Stimulated activated memory B cell treated with anti-CD40 and anti-IgM and Interleukin-4, amounts not matched to agents 10 μg/mL and 1 μg/mL and 100 μg/mL, for 72 hours (primary cell): ENCODE measurements at regions not wholly inside any gene's neighbourhood (a gene's known extent, or its start where the extent isn't known, plus 50 kb on each side); places are given as distances from the start of the nearest gene placed in this dataset.

Experiments
- ATAC-seq: fragments of 150-1000 bp; cut with Tn5 transposase; 2 replicates; pipeline ENCODE4 v1.10.0; 2021
- H3K27ac Mint-ChIP-seq: one replicate; pipeline ENCODE4 v1.8.0; 2022; ENCODE audit warnings: mild to moderate bottlenecking, mixed read lengths
- H3K27me3 Mint-ChIP-seq: one replicate; pipeline ENCODE4 v1.8.0; 2022; ENCODE audit warnings: mixed read lengths
- H3K36me3 Mint-ChIP-seq: one replicate; pipeline ENCODE4 v1.8.0; 2022; ENCODE audit warnings: mixed read lengths
- H3K4me1 Mint-ChIP-seq: one replicate; pipeline ENCODE4 v1.8.0; 2022; ENCODE audit warnings: mixed read lengths
- H3K4me3 Mint-ChIP-seq: one replicate; pipeline ENCODE4 v1.8.0; 2022; ENCODE audit warnings: mild to moderate bottlenecking, moderate library complexity, mixed read lengths
- H3K9me3 Mint-ChIP-seq: one replicate; pipeline ENCODE4 v1.8.0; 2022; ENCODE audit warnings: mixed read lengths

DNA sequence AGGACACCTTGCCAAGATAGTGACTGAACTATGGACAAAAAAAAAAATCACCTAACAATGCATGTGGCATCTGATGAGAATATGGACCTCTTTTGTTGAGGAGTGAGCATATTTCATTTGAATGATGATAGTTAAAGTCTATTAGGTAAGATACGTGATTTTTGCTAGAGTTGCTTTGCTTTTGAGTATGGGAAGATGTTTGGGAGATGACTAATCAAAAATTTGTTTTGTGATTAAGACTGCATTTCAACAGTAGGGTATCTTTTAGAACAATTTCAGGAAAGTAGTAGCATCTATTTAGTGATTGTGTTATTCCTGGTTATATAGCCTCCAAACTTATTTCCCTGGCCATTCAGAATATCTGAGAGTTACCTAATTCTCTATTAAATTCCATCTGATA is 878.6 kb upstream of the CITED2 start:
- Mint-ChIP-seq H3K27me3 (no peaks in the 10 kb centered on the region), H3K4me3 (no peak overlapping the region), H3K9me3 (no peaks in the 10 kb centered on the region), H3K36me3 (no peaks in the 10 kb centered on the region), H3K27ac (no peak overlapping the region), H3K4me1 (no peaks in the 10 kb centered on the region)
- ATAC-seq = no peak

DNA sequence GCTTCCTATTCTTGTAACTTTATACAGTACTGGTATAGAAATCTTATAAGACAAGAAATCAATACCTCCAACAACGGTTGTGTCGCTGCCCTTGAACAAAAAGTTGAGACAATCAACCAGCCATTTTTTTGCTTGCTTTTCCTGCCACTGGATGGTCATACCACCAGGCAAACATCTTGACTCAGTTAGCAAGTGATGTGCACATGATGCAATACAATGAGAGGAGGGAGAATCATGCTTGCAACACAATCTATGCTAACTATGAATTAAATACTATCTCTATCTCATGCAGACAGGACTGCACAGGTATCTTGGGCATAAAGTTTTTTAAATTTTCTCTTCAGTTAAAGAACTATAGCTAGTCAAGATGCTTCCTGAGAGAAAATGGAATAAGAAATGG is 877.7 kb upstream of the CITED2 start:
- Mint-ChIP-seq H3K27ac (no peak overlapping the region), H3K4me1 (no peaks in the 10 kb centered on the region), H3K9me3 (no peaks in the 10 kb centered on the region), H3K4me3 (no peak overlapping the region), H3K36me3 (no peaks in the 10 kb centered on the region), H3K27me3 (no peaks in the 10 kb centered on the region)
- ATAC-seq = no peak

DNA sequence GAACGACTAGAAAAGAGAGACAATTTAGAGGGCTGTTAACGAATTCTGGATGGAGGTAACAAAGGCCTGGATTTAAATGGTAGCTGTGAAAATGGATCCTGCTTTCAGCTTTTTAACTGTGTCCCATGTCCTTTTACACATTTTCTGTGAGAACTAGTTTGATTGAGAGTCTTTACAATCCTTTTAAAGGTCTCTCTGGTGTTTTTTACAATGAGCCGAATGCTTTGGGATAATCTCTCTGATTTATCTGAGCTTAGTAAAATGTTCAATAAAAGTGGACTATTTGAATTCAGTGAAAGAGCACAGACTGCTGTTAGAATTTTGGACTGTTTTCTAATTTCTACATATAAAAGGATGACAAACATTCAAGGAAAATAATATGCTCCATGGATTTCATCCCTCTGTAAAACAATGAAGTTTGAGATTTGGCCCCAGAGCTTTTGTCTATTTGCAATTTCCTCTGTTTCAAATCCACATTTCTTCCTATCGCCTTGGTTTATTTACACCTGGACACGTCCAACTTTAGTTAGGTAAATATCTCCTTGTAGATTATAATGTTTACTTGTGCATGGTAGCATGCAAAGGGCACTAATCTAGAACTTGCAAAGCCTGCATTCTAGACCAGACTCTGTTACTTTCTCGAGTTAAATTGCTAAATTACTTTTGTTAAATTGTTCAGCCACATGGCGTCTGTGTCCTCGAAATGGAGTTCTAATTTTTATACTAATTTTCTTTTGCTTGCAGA is 871.0 kb upstream of the CITED2 start:
- Mint-ChIP-seq H3K27ac (no peak overlapping the region), H3K4me3 (no peak overlapping the region), H3K4me1 (no peaks in the 10 kb centered on the region), H3K27me3 (no peaks in the 10 kb centered on the region), H3K36me3 (no peaks in the 10 kb centered on the region), H3K9me3 (no peaks in the 10 kb centered on the region)
- no peak for ATAC-seq

DNA sequence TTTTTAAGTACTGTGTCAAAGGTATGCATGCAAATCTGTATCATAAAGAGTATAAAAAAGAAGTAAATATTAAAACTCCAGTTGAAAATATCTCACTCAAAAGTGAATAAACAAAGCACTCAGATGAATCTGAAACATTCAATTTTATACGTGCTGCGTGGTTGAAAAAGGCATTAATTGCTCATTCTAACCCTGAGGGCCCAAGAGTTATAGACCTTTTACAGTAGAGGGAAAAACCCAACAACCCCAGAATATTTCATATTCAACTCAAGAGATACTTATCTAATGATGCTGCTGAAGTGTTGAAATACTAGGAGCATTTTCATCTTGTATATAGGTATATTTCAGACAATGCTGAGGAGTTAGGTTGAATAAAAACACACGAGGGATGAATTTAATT is 862.8 kb upstream of the CITED2 start:
- Mint-ChIP-seq H3K27ac (no peak overlapping the region), H3K4me1 (no peaks in the 10 kb centered on the region)
- no peak for ATAC-seq

DNA sequence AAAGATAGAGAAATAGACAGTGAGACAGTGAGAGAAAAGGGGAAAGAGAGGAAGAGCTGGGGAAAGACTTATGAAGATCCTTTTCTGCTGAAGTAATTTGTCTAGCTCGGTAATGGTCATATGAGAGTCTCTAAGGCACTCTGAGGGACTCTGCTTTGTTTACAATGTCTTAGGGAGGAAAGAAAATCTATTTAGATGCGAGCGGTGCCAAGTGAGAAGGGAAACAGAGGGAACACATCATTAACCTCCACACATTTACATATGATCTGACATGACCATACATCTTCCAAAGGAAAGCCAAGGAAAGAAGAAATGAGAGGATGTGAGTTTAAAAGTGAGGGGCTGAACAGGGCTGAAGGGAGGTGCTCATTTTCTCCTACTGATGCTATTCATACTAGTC is 862.3 kb upstream of the CITED2 start:
- Mint-ChIP-seq H3K27me3 (no peaks in the 10 kb centered on the region), H3K9me3 (peaks cover 15% of the 10 kb centered on the region), H3K27ac (no peak overlapping the region)

More for the DNA sequence above, 862.8 kb upstream of the CITED2 start:
- no peak overlapping the region for H3K4me3 Mint-ChIP-seq
- H3K27me3 Mint-ChIP-seq = no peaks in the 10 kb centered on the region
- no peaks in the 10 kb centered on the region for H3K36me3 Mint-ChIP-seq
- H3K9me3 Mint-ChIP-seq = peaks cover 11% of the 10 kb centered on the region

DNA sequence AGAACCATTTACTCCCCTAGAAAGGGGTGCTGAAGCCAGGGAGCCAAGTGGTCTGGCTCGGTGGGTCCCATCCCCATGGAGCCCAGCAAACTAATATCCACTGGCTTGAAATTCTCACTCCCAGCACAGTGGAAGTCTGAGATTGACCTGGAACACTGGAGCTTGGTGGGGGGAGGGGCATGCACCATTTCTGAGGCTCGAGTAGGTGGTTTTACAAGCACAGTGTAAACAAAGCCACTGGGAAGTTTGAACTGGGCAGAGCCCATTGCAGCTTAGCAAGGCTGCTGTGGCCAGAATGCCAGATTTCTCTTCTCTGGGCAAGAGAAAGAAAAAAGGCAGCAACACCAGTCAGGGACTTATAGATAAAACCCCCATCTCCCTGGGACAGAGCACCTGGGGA is 855.8 kb upstream of the CITED2 start:
- Mint-ChIP-seq H3K4me3 (no peak overlapping the region), H3K36me3 (no peaks in the 10 kb centered on the region), H3K9me3 (peaks cover 20% of the 10 kb centered on the region), H3K27ac (no peak overlapping the region), H3K4me1 (no peaks in the 10 kb centered on the region), H3K27me3 (no peaks in the 10 kb centered on the region)
- ATAC-seq = no peak

More for the DNA sequence above, 862.3 kb upstream of the CITED2 start:
- H3K36me3 Mint-ChIP-seq = no peaks in the 10 kb centered on the region
- no peak overlapping the region for H3K4me3 Mint-ChIP-seq
- ATAC-seq = no peak
- H3K4me1 Mint-ChIP-seq = no peaks in the 10 kb centered on the region

DNA sequence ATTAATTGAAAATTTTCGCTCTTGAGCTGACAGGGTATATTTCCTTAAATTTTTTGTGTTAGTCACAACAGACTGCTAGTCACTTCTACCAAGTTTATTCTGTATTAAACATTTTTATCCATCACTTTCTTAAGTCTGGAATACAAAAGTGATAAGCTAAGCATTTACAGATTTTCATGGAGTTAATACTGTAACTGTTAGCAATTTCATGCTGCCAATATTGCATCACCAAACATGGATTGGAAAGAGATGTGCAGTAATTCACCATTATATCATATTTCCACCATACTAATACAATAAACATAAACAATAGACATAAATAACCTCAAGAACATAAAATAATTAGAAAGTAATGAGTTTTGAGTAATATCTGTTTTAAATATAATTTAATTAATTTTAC is 854.0 kb upstream of the CITED2 start:
- Mint-ChIP-seq H3K36me3 (no peaks in the 10 kb centered on the region), H3K27ac (no peak overlapping the region), H3K27me3 (no peaks in the 10 kb centered on the region), H3K9me3 (peaks cover 14% of the 10 kb centered on the region), H3K4me3 (no peak overlapping the region), H3K4me1 (no peaks in the 10 kb centered on the region)
- ATAC-seq = no peak

DNA sequence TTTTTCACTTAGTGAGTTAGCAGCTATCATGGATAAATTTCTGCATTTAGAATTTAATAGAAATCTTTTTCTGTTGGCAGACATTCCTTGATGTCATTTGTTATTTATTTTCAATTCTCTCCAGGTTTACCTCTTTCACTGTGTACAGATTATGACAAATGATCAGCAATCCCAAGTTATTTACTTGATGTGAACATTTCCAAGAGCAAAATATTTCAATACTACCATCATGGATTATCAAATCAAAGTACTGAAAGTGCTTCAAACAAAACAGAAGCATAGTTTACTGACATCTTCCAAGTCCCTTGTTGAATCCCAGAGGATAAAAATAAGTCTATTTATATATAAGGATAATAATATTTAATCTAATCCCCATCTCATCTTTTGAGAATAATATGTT is 852.2 kb upstream of the CITED2 start:
- no peaks in the 10 kb centered on the region for H3K36me3 Mint-ChIP-seq
- H3K27ac Mint-ChIP-seq = no peak overlapping the region
- no peak overlapping the region for H3K4me3 Mint-ChIP-seq
- H3K27me3 Mint-ChIP-seq = no peaks in the 10 kb centered on the region
- H3K9me3 Mint-ChIP-seq = peaks cover 5% of the 10 kb centered on the region
- ATAC-seq = no peak
- no peaks in the 10 kb centered on the region for H3K4me1 Mint-ChIP-seq

DNA sequence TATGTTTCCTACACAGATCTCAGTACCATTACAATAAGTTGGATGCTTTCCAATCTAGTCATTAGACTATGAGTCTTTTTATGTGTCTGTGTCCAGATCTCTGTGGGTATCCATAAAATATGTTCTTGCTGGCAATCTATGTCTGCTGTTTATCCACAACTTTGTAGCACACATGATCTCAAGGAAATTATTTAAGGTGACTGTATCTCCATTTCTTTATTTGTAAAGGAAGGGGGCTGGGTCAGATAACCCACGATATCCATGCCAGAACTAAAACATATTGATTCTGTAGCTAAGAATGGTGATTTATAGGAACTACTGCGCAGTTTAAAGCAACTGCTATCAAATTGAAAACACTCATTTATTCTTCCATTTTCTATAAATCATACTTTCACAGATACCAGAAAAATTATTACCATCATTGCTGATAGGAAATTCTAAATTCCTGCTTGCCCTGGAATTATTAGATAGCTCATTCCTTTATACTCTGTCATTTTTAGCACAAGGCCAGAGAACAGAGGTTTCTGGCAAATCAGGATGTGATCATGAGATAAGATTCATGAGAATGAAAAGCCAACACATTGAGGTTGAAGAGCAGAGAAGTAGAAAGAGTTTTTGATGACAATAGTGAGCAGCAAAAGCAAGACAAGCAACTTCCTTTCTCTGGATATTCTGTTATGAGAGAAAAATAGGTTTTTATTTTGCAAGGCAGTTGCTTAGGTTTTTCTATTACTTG is 851.4 kb upstream of the CITED2 start:
- ATAC-seq = no peak
- H3K4me1 Mint-ChIP-seq = no peaks in the 10 kb centered on the region
- H3K27me3 Mint-ChIP-seq = no peaks in the 10 kb centered on the region
- no peaks in the 10 kb centered on the region for H3K9me3 Mint-ChIP-seq
- no peak overlapping the region for H3K27ac Mint-ChIP-seq
- H3K36me3 Mint-ChIP-seq = no peaks in the 10 kb centered on the region
- H3K4me3 Mint-ChIP-seq = no peak overlapping the region

DNA sequence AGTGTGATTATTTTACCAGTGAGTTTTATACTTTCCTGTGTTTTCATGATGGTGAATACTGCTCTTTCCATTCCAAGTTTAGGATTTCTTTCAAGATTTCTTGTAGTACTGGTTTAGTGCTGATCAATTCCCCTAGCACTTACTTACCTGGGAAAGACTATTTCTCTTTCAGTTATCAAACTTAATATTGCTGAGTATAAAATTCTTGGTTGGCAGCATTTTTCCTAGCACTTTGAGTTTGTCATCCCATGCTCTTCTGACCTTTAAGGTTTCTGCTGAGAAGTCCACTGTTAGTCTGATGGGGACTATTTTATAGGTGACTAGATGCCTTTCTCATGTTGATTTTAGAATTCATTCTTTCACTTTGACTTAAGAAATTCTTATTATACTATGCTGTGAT is 842.8 kb upstream of the CITED2 start:
- Mint-ChIP-seq H3K9me3 (peaks cover 13% of the 10 kb centered on the region), H3K4me1 (no peaks in the 10 kb centered on the region), H3K36me3 (no peaks in the 10 kb centered on the region), H3K27me3 (no peaks in the 10 kb centered on the region), H3K4me3 (no peak overlapping the region), H3K27ac (no peak overlapping the region)
- ATAC-seq = no peak

DNA sequence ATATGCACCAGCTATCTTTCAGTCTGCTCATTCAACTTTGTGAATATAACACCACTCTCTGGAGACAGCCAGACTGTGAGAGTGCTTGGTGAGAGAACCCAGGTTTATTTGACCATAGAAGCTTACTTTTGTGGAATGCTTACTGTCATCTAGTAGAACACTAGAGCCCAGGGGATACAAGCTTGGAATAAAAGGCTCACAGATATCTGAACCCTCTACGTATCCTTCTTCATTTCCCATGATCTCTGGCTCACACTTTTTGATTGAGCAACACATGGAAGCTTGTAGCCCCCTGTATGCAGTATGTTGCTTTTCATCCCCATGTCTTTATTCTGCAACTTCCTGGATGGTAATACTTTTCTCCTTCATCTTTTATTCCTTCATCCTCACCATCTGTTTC is 835.3 kb upstream of the CITED2 start:
- H3K4me1 Mint-ChIP-seq = no peaks in the 10 kb centered on the region
- no peaks in the 10 kb centered on the region for H3K36me3 Mint-ChIP-seq
- H3K27ac Mint-ChIP-seq = no peak overlapping the region
- ATAC-seq = no peak
- H3K4me3 Mint-ChIP-seq = no peak overlapping the region
- no peaks in the 10 kb centered on the region for H3K27me3 Mint-ChIP-seq
- no peaks in the 10 kb centered on the region for H3K9me3 Mint-ChIP-seq

DNA sequence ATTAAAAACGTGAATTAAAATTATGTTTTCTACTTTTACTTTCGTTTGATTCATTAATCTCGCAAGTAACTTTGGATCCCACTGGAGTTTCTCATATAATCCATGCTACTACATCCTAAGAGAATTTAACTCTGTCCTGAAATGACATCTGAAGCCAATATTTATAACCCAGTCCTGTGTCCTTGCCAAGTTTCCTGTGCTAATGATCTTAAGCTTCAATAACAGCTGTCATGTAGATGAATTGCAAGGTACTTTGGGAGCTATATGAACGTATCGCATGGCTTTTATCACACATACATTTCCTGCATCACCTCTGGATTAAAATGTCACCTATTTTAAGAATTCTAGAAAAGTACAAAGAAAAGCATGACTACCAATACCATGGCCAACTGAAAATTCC is 833.8 kb upstream of the CITED2 start:
- Mint-ChIP-seq H3K27me3 (no peaks in the 10 kb centered on the region), H3K27ac (no peak overlapping the region), H3K4me1 (no peaks in the 10 kb centered on the region), H3K36me3 (no peaks in the 10 kb centered on the region), H3K4me3 (no peak overlapping the region), H3K9me3 (no peaks in the 10 kb centered on the region)
- no peak for ATAC-seq

DNA sequence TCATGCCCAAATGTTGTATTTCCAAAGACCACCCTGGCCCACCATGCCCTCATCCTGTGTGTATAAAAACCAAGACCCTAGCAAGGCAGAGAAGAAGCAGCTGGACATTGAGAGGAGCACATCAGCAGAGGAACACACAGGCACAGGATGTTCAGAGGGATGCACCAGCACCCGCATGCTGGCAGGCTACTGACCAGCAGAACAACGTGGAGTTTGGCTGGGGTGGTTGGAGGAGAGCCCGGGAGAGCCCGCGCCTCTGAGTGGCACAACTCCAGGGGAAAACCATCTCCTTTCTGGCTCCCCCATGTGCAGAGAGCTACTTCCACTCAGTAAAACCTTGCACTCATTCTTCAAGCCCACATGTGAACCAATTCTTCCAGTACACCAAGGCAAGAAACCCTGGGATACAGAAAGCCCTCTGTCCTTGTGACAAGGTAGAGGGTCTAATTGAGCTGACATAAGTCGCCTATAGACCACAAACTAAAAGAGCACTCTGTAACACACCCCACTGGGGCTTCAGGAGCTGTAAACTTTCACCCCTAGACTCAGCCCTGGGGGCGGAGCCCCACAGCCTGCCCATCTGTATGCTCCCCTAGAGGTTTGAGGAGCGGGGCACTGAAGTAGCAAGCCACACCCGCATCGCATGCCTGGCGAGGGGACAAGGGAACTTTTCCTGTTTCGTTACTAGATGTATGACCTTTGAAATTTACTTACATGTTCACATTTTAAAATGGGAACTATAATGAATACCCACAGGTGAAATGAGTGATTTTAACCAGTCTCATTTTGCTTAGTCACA is 831.5 kb upstream of the CITED2 start:
- no peak overlapping the region for H3K4me3 Mint-ChIP-seq
- no peaks in the 10 kb centered on the region for H3K9me3 Mint-ChIP-seq
- H3K27ac Mint-ChIP-seq = no peak overlapping the region
- no peaks in the 10 kb centered on the region for H3K36me3 Mint-ChIP-seq
- no peak for ATAC-seq
- no peaks in the 10 kb centered on the region for H3K27me3 Mint-ChIP-seq
- H3K4me1 Mint-ChIP-seq = no peaks in the 10 kb centered on the region

DNA sequence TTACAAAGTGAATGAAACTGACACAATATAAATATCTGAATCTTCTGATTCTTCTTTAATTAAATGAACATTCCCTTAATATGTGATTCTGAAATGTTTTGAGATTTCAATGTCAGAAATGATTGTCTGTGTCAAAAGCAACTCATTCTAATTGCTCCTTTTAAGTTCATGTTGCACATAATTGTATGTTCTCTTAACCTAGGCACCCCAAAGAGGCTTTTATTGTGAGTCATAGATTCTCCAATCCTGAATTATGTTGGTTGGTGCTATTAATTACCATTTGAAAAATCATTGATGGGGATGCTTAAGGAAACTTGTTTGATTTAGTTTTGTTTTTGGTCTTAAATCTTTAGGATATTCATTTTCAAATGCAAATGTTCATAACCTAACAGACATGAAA is 829.7 kb upstream of the CITED2 start:
- H3K4me1 Mint-ChIP-seq = no peaks in the 10 kb centered on the region
- no peak overlapping the region for H3K4me3 Mint-ChIP-seq
- ATAC-seq = no peak
- H3K27me3 Mint-ChIP-seq = no peaks in the 10 kb centered on the region
- no peaks in the 10 kb centered on the region for H3K9me3 Mint-ChIP-seq
- H3K27ac Mint-ChIP-seq = no peak overlapping the region
- no peaks in the 10 kb centered on the region for H3K36me3 Mint-ChIP-seq

DNA sequence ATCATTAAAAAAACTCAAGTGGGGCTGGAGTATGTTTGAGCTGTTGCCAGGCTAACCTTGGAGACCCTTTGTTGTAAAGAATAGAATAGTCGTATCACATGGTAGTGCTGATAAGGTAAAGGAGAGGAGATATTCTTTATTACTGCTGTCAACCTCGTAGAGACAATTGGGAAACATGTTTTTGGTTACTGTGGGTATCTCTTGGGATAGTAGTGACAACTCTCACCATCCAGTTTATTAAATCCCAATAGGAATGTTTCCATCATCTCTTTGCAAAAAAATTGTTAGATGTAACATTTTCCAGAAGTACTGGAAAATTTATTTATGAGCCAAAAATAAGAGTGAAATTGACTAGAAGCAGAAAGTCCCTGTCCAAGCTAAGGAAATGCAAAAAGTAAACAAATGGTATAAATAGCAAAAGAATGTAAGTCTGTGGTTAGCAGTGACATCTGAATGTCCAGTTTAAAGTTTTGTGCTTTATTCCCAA is 829.3 kb upstream of the CITED2 start:
- H3K4me1 Mint-ChIP-seq = no peaks in the 10 kb centered on the region
- no peaks in the 10 kb centered on the region for H3K9me3 Mint-ChIP-seq
- no peak overlapping the region for H3K27ac Mint-ChIP-seq
- H3K4me3 Mint-ChIP-seq = no peak overlapping the region
- no peak for ATAC-seq
- no peaks in the 10 kb centered on the region for H3K27me3 Mint-ChIP-seq
- no peaks in the 10 kb centered on the region for H3K36me3 Mint-ChIP-seq
